ENCODE measurements at regions not wholly inside any gene's neighbourhood (a gene's known extent, or its start where the extent isn't known, plus 50 kb on each side); places are given as distances from the start of the nearest gene placed in this dataset.
A peak's percentile ranks its signal among the peaks of the same experiment; 100 is the strongest.

- no peak for DNase-seq
These were observed 101.1 kb downstream of the YTHDF1 start for GRCh38 chr20:63114693-63115311.

- no peak for DNase-seq
These were observed 101.8 kb downstream of the YTHDF1 start for GRCh38 chr20:63114006-63114692.

- no peak for DNase-seq
These were observed 103.3 kb downstream of the YTHDF1 start for GRCh38 chr20:63112491-63113219.

GRCh38 chr20:63108247-63108646 is 101.5 kb upstream of the BHLHE23 start:
- DNase-seq: no peak

GRCh38 chr20:63107449-63108200 is 100.9 kb upstream of the BHLHE23 start:
- DNase-seq: no peak

GRCh38 chr20:63106765-63107448 is 100.1 kb upstream of the BHLHE23 start:
- no peak for DNase-seq

GRCh38 chr20:63106108-63106764 is 99.5 kb upstream of the BHLHE23 start:
- no peak for DNase-seq

- no peak for DNase-seq
These were observed 98.7 kb upstream of the BHLHE23 start for GRCh38 chr20:63105211-63106107.

GRCh38 chr20:63104312-63105181 is 97.8 kb upstream of the BHLHE23 start:
- no peak for DNase-seq

- no peak for DNase-seq
These were observed 96.9 kb upstream of the BHLHE23 start for GRCh38 chr20:63103402-63104311.

GRCh38 chr20:63102721-63103375 is 96.1 kb upstream of the BHLHE23 start:
- DNase-seq: no peak

- DNase-seq: peak; percentile 20
These were observed 95.3 kb upstream of the BHLHE23 start for GRCh38 chr20:63101781-63102720.

- no peak for DNase-seq
These were observed 94.3 kb upstream of the BHLHE23 start for GRCh38 chr20:63100926-63101699.

- no peak for DNase-seq
These were observed 93.6 kb upstream of the BHLHE23 start for GRCh38 chr20:63100174-63100925.

- no peak for DNase-seq
These were observed 92.9 kb upstream of the BHLHE23 start for GRCh38 chr20:63099456-63100173.
